HG02970 (cell line): ENCODE measurements at regions not wholly inside any gene's neighbourhood (a gene's known extent, or its start where the extent isn't known, plus 50 kb on each side); places are given as distances from the start of the nearest gene placed in this dataset.

Experiments
- ATAC-seq: cut with Tn5 transposase; IDR thresholded peaks from one replicate; pipeline ENCODE4 v1.9.1; 2021; ENCODE audit warnings: mild to moderate bottlenecking, moderate library complexity, moderate number of reproducible peaks; ENCODE audit not compliant: unreplicated experiment, low FRiP score

GRCh38 chr3:102269406-102269805 is 165.4 kb upstream of the ZPLD1 start:
- ATAC-seq = no peak

GRCh38 chr3:102290241-102290640 is 144.6 kb upstream of the ZPLD1 start:
- no peak for ATAC-seq

- ATAC-seq = no peak
Measured at GRCh38 chr3:102295756-102296155, 139.1 kb upstream of the ZPLD1 start.

- no peak for ATAC-seq
Measured at GRCh38 chr3:102297072-102297658, 137.7 kb upstream of the ZPLD1 start.

GRCh38 chr3:102299125-102299877 is 135.5 kb upstream of the ZPLD1 start:
- no peak for ATAC-seq

- ATAC-seq = no peak
Measured at GRCh38 chr3:102301155-102301880, 133.5 kb upstream of the ZPLD1 start.

GRCh38 chr3:102302020-102302419 is 132.8 kb upstream of the ZPLD1 start:
- no peak for ATAC-seq

- no peak for ATAC-seq
Measured at GRCh38 chr3:102304550-102304949, 130.3 kb upstream of the ZPLD1 start.

GRCh38 chr3:102307442-102307841 is 127.4 kb upstream of the ZPLD1 start:
- no peak for ATAC-seq

GRCh38 chr3:102329066-102329465 is 105.7 kb upstream of the ZPLD1 start:
- no peak for ATAC-seq

- ATAC-seq = no peak
Measured at GRCh38 chr3:102329561-102329960, 105.3 kb upstream of the ZPLD1 start.

- no peak for ATAC-seq
Measured at GRCh38 chr3:102332205-102332604, 102.6 kb upstream of the ZPLD1 start.

- ATAC-seq = no peak
Measured at GRCh38 chr3:102332934-102333333, 101.9 kb upstream of the ZPLD1 start.

GRCh38 chr3:102336130-102336529 is 98.7 kb upstream of the ZPLD1 start:
- ATAC-seq = no peak

GRCh38 chr3:102339671-102340070 is 95.1 kb upstream of the ZPLD1 start:
- no peak for ATAC-seq

GRCh38 chr3:102346897-102347296 is 87.9 kb upstream of the ZPLD1 start:
- no peak for ATAC-seq

- ATAC-seq = no peak
Measured at GRCh38 chr3:102348904-102349303, 85.9 kb upstream of the ZPLD1 start.

GRCh38 chr3:102353148-102353547 is 81.7 kb upstream of the ZPLD1 start:
- ATAC-seq = no peak

- ATAC-seq = no peak
Measured at GRCh38 chr3:102353805-102354204, 81.0 kb upstream of the ZPLD1 start.

GRCh38 chr3:102354818-102355515 is 79.8 kb upstream of the ZPLD1 start:
- no peak for ATAC-seq

GRCh38 chr3:102356506-102356905 is 78.3 kb upstream of the ZPLD1 start:
- ATAC-seq = no peak
